MM.1S (cell line): ENCODE measurements at regions not wholly inside any gene's neighbourhood (a gene's known extent, or its start where the extent isn't known, plus 50 kb on each side); places are given as distances from the start of the nearest gene placed in this dataset.

Experiments used
- EZH2phosphoT487 ChIP-seq: fragments of 300-600 bp; sonication (generic); IDR thresholded peaks from 2 replicates; pipeline ENCODE4 v1.6.1; 2018; ENCODE audit warnings: antibody characterized with exemption, low read length
- TF ChIP-seq, protein P1 (sequence below): fragments of 300-600 bp; sonication (generic); IDR thresholded peaks from 2 replicates; pipeline ENCODE4 v1.5.1; 2016; ENCODE audit warnings: antibody characterized with exemption, low read length, mixed read lengths

DNA sequence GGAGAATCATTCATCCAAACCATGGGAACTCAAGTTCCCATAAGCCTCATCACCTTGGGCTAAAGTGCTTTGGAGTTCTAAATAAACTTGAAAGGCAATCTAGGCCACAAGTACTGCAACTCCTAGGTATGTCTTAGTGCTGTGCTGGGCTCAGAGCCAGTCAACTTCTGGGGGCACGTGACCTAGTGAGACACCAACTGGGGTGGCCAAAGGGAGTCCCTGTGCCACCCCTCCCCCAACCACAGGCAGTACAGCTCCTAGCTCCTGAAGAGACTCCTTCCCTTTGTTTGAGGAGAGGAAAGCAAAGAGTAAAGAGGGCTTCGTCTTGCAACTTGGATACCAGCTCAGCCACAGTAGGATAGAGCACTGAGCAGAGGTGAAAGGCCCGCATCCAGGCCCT is 154.2 kb upstream of the IL1RAPL2 start:
- no peak for TF ChIP-seq EZH2phosphoT487
- TF ChIP-seq, protein P1, sequence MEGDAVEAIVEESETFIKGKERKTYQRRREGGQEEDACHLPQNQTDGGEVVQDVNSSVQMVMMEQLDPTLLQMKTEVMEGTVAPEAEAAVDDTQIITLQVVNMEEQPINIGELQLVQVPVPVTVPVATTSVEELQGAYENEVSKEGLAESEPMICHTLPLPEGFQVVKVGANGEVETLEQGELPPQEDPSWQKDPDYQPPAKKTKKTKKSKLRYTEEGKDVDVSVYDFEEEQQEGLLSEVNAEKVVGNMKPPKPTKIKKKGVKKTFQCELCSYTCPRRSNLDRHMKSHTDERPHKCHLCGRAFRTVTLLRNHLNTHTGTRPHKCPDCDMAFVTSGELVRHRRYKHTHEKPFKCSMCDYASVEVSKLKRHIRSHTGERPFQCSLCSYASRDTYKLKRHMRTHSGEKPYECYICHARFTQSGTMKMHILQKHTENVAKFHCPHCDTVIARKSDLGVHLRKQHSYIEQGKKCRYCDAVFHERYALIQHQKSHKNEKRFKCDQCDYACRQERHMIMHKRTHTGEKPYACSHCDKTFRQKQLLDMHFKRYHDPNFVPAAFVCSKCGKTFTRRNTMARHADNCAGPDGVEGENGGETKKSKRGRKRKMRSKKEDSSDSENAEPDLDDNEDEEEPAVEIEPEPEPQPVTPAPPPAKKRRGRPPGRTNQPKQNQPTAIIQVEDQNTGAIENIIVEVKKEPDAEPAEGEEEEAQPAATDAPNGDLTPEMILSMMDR = no peak
